H9 (cell line): ENCODE measurements at regions not wholly inside any gene's neighbourhood (a gene's known extent, or its start where the extent isn't known, plus 50 kb on each side); places are given as distances from the start of the nearest gene placed in this dataset.

ENCODE experiments used
- DNase-seq: peaks from one replicate; pipeline ENCODE4 v3.0.0-alpha.2; 2017
- H2AFZ ChIP-seq: one replicate; pipeline ENCODE4 v1.6.1; 2013; ENCODE audit warnings: mild to moderate bottlenecking, low read length, control low read depth, moderate library complexity
- H2AK5ac ChIP-seq: 2 replicates; pipeline ENCODE4 v1.6.1; 2013; ENCODE audit warnings: low read length, control low read depth, mixed read lengths; ENCODE audit not compliant: insufficient read length
- H2BK120ac ChIP-seq: one replicate; pipeline ENCODE4 v1.6.1; 2013; ENCODE audit warnings: low read depth, mild to moderate bottlenecking, low read length, control low read depth, inconsistent platforms; ENCODE audit not compliant: poor library complexity, severe bottlenecking
- H2BK12ac ChIP-seq: 2 replicates; pipeline ENCODE4 v1.6.1; 2013; ENCODE audit warnings: low read length, control low read depth, mixed read lengths, low read depth; ENCODE audit not compliant: insufficient read length
- H2BK15ac ChIP-seq: 2 replicates; pipeline ENCODE4 v1.6.1; 2013; ENCODE audit warnings: low read depth, low read length, control low read depth
- H2BK20ac ChIP-seq: one replicate; pipeline ENCODE4 v1.6.1; 2013; ENCODE audit warnings: low read depth, mild to moderate bottlenecking, low read length, control low read depth, inconsistent platforms; ENCODE audit not compliant: poor library complexity, severe bottlenecking
- H2BK5ac ChIP-seq: 2 replicates; pipeline ENCODE4 v1.6.1; 2013; ENCODE audit warnings: low read length, control low read depth, mixed read lengths; ENCODE audit not compliant: insufficient read length
- H3K14ac ChIP-seq: 2 replicates; pipeline ENCODE4 v1.6.1; 2013; ENCODE audit warnings: low read length, control low read depth; ENCODE audit not compliant: insufficient read depth
- H3K18ac ChIP-seq: 2 replicates; pipeline ENCODE4 v1.6.1; 2013; ENCODE audit warnings: low read depth, mild to moderate bottlenecking, mixed read lengths, low read length, control low read depth; ENCODE audit not compliant: insufficient read length
- H3K23ac ChIP-seq: 2 replicates; pipeline ENCODE4 v1.6.1; 2013; ENCODE audit warnings: low read length, control low read depth, mixed read lengths, low read depth; ENCODE audit not compliant: insufficient read length
- H3K23me2 ChIP-seq: 2 replicates; pipeline ENCODE4 v1.6.1; 2013; ENCODE audit warnings: low read depth, mild to moderate bottlenecking, mixed read lengths, low read length, control low read depth; ENCODE audit not compliant: insufficient read length, poor library complexity, severe bottlenecking
- H3K27ac ChIP-seq: 2 replicates; pipeline ENCODE4 v1.5.1; 2013; ENCODE audit warnings: low read length, control low read depth, mixed read lengths, low read depth; ENCODE audit not compliant: insufficient read length
- H3K27me3 ChIP-seq: 2 replicates; pipeline ENCODE4 v1.6.1; 2013; ENCODE audit warnings: low read length, control low read depth, inconsistent platforms; ENCODE audit not compliant: insufficient read depth
- H3K4ac ChIP-seq: 2 replicates; pipeline ENCODE4 v1.6.1; 2013; ENCODE audit warnings: low read depth, mild to moderate bottlenecking, control low read depth, inconsistent platforms, low read length, moderate library complexity
- H3K4me1 ChIP-seq: 2 replicates; pipeline ENCODE4 v1.6.1; 2013; ENCODE audit warnings: low read length, control low read depth, inconsistent platforms; ENCODE audit not compliant: insufficient read depth
- H3K4me2 ChIP-seq: 2 replicates; pipeline ENCODE4 v1.6.1; 2013; ENCODE audit warnings: low read length, control low read depth, mixed read lengths; ENCODE audit not compliant: insufficient read length, insufficient read depth
- H3K56ac ChIP-seq: 2 replicates; pipeline ENCODE4 v1.6.1; 2013; ENCODE audit warnings: low read depth, mild to moderate bottlenecking, mixed read lengths, low read length, control low read depth; ENCODE audit not compliant: insufficient read length
- H3K79me1 ChIP-seq: 2 replicates; pipeline ENCODE4 v1.6.1; 2013; ENCODE audit warnings: low read depth, mild to moderate bottlenecking, moderate library complexity, low read length, control low read depth, inconsistent platforms; ENCODE audit not compliant: insufficient read depth, poor library complexity, severe bottlenecking
- H3K79me2 ChIP-seq: 2 replicates; pipeline ENCODE4 v1.6.1; 2013; ENCODE audit warnings: low read length, control low read depth, inconsistent platforms; ENCODE audit not compliant: insufficient read depth
- H3K9ac ChIP-seq: 2 replicates; pipeline ENCODE4 v1.6.1; 2013; ENCODE audit warnings: low read length, control low read depth, mixed read lengths; ENCODE audit not compliant: insufficient read length; ENCODE audit errors: extremely low read depth
- H3K9me3 ChIP-seq: one replicate; pipeline ENCODE4 v1.6.1; 2013; ENCODE audit warnings: low read depth, low read length, inconsistent platforms; ENCODE audit not compliant: control insufficient read depth
- H3T11ph ChIP-seq: one replicate; pipeline ENCODE4 v1.6.1; 2013; ENCODE audit warnings: mild to moderate bottlenecking, low read length, control low read depth, inconsistent platforms
- H4K20me1 ChIP-seq: one replicate; pipeline ENCODE4 v1.6.1; 2013; ENCODE audit not compliant: control insufficient read depth, insufficient read length, insufficient read depth
- H4K5ac ChIP-seq: 2 replicates; pipeline ENCODE4 v1.6.1; 2013; ENCODE audit warnings: low read depth, mild to moderate bottlenecking, mixed read lengths, low read length, control low read depth; ENCODE audit not compliant: insufficient read length
- H4K8ac ChIP-seq: replicated peaks from 2 replicates; pipeline ENCODE4 v1.6.1; 2013; ENCODE audit warnings: low read length, control low read depth, mixed read lengths, low read depth; ENCODE audit not compliant: insufficient read length
- H4K91ac ChIP-seq: 2 replicates; pipeline ENCODE4 v1.6.1; 2013; ENCODE audit warnings: low read depth, mild to moderate bottlenecking, moderate library complexity, mixed read lengths, low read length, control low read depth; ENCODE audit not compliant: insufficient read length
- H3K27ac Mint-ChIP-seq, 3 experiments: 2 replicates in 2 of 3; 3 replicates in 1 of 3; pipeline ENCODE4 v1.8.0; 2020 to 2021; ENCODE audit warnings: mixed read lengths in 3 of 3, mild to moderate bottlenecking in 1 of 3, moderate library complexity in 1 of 3
- H3K27me3 Mint-ChIP-seq: 2 replicates; pipeline ENCODE4 v1.8.0; 2021; ENCODE audit warnings: low read depth, mild to moderate bottlenecking, moderate library complexity, mixed read lengths
- H3K36me3 Mint-ChIP-seq, 3 experiments: 2 replicates in 2 of 3; 3 replicates in 1 of 3; pipeline ENCODE4 v1.8.0; 2020 to 2021; ENCODE audit warnings: low read depth in 3 of 3, mixed read lengths in 3 of 3; ENCODE audit not compliant: insufficient read depth in 1 of 3
- H3K4me1 Mint-ChIP-seq, 2 experiments: 2 replicates each; pipeline ENCODE4 v1.8.0; 2020; ENCODE audit warnings: mixed read lengths in 2 of 2
- H3K4me3 Mint-ChIP-seq, 2 experiments: 2 replicates in 1 of 2; 3 replicates in 1 of 2; pipeline ENCODE4 v1.8.0; 2020 to 2021; ENCODE audit warnings: mild to moderate bottlenecking in 2 of 2, mixed read lengths in 2 of 2, moderate library complexity in 1 of 2
- H3K9me3 Mint-ChIP-seq, 2 experiments: 2 replicates in 1 of 2; 3 replicates in 1 of 2; pipeline ENCODE4 v1.8.0; 2020; ENCODE audit warnings: mild to moderate bottlenecking in 2 of 2, mixed read lengths in 2 of 2, moderate library complexity in 1 of 2
- WGBS: extraction: QIAGEN DNeasy Blood & Tissue Kit; methylation state at CpG from one replicate; pipeline ENCODE4 v1.1.7; 2013; ENCODE audit warnings: missing lambda C conversion rate, low lambda C conversion rate, mixed read lengths; ENCODE audit not compliant: insufficient read length; ENCODE audit errors: extremely low coverage; 5-methylcytosine and 5-hydroxymethylcytosine counted together
- TF ChIP-seq, protein P1 (sequence below): fragments of 200-600 bp; sonication (generic); conservative IDR thresholded peaks from 3 replicates; pipeline ENCODE4 v1.8.0; 2021; ENCODE audit warnings: antibody characterized with exemption, mild to moderate bottlenecking

- no peak overlapping the region for H3K18ac ChIP-seq
These were observed 340.0 kb upstream of the USP15 start for GRCh38 chr12:61920230-61920629.

More at GRCh38 chr12:61920230-61920629, 340.0 kb upstream of the USP15 start:
- Histone ChIP-seq H2AK5ac (no peak overlapping the region), H3K9me3 (no peaks in the 10 kb centered on the region), H3K4me1 (no peaks in the 10 kb centered on the region; the same call in 1 of the 2 replicates), H3K27ac (no peak overlapping the region), H2AFZ (no peak overlapping the region), H3K9ac (no peak overlapping the region), H2BK15ac (no peak overlapping the region), H3K27me3 (no peaks in the 10 kb centered on the region), H3K14ac (no peak overlapping the region), H3K4ac (no peak overlapping the region), H3K23me2 (no peaks in the 10 kb centered on the region), H3K23ac (no peak overlapping the region), H3T11ph (no peak overlapping the region), H2BK120ac (no peak overlapping the region), H3K4me2 (no peak overlapping the region), H4K8ac (no peak overlapping the region), H2BK5ac (no peak overlapping the region), H2BK20ac (no peak overlapping the region), H4K91ac (no peak overlapping the region), H3K56ac (no peak overlapping the region), H4K20me1 (no peaks in the 10 kb centered on the region), H3K79me1 (no peaks in the 10 kb centered on the region), H4K5ac (no peak overlapping the region), H2BK12ac (no peak overlapping the region), H3K79me2 (no peaks in the 10 kb centered on the region)
- no CpG with 5 or more reads among the region's 1 CpG for WGBS
- Mint-ChIP-seq H3K36me3 (peaks cover 0 to 2% (median 2%) of the 10 kb centered on the region in 3 experiments; a peak in 1 of 7 replicates), H3K9me3 (peaks cover 0 to 7% of the 10 kb centered on the region in 2 experiments; a peak in 2 of 5 replicates), H3K4me3 (no peak overlapping the region), H3K4me1 (peaks cover 3 to 7% of the 10 kb centered on the region in 2 experiments), H3K27ac (no peak overlapping the region), H3K27me3 (no peaks in the 10 kb centered on the region; the same call in 1 of the 2 replicates)
- DNase-seq, result no peak
- TF ChIP-seq, protein P1, sequence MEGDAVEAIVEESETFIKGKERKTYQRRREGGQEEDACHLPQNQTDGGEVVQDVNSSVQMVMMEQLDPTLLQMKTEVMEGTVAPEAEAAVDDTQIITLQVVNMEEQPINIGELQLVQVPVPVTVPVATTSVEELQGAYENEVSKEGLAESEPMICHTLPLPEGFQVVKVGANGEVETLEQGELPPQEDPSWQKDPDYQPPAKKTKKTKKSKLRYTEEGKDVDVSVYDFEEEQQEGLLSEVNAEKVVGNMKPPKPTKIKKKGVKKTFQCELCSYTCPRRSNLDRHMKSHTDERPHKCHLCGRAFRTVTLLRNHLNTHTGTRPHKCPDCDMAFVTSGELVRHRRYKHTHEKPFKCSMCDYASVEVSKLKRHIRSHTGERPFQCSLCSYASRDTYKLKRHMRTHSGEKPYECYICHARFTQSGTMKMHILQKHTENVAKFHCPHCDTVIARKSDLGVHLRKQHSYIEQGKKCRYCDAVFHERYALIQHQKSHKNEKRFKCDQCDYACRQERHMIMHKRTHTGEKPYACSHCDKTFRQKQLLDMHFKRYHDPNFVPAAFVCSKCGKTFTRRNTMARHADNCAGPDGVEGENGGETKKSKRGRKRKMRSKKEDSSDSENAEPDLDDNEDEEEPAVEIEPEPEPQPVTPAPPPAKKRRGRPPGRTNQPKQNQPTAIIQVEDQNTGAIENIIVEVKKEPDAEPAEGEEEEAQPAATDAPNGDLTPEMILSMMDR, result no peak
